ENCODE measurements at regions not wholly inside any gene's neighbourhood (a gene's known extent, or its start where the extent isn't known, plus 50 kb on each side); places are given as distances from the start of the nearest gene placed in this dataset.

DNA sequence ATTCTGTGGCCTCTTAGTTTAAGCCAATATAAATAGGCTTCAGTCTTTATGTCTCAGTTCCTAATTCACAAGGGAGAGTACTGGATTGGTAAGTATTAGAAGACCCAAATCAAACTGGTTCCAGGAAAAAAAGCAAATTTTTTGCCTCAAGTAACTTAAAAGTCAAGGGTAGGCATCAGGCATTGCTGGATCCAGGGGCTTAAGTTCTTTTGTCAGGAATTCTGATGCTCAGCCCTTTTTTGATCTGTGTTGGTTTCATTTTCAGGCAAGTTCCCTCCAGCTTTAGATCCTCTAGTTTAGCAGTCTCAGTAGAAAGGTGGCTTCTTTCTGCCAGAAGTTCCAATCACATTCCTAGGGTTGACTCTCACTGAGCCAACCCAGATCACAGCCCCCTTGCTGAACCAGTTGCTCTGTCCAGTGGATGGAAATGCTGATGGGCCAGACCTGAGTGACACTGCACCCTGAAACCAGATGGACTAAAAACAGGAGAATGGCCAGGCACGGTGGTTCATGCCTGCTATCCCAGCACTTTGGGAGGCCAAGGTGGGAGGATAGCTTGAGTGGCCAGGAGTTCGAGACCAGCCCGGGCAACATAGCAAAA is 253.5 kb downstream of the SHQ1 start:
- intact Hi-C loops (cut with micrococcal nuclease; ENCODE audit: unreplicated experiment) = no loop called here
- Histone ChIP-seq H3K4me1 (ENCODE audit: insufficient read depth, low read length, poor library complexity, severe bottlenecking) (peaks cover 7% of the 10 kb centered on the region), H3K9me3 (ENCODE audit: low read depth, low read length, poor library complexity, severe bottlenecking) (no peaks in the 10 kb centered on the region), H3K36me3 (ENCODE audit: insufficient read depth, low read length, poor library complexity, severe bottlenecking) (no peaks in the 10 kb centered on the region), H3K4me3 (ENCODE audit: low read depth, low read length, poor library complexity, severe bottlenecking) (no peak overlapping the region), H3K27ac (ENCODE audit: low read depth, low read length, poor library complexity, severe bottlenecking) (no peak overlapping the region), H3K27me3 (replicated peaks; ENCODE audit: insufficient read depth, low read depth, low read length, poor library complexity) (no peaks in the 10 kb centered on the region)
- no peak for TF ChIP-seq EZH2 (IDR thresholded peaks at IDR 0.05; ENCODE audit: borderline replicate concordance, low read depth, low read length, poor library complexity, severe bottlenecking)
- TF ChIP-seq, protein P1, sequence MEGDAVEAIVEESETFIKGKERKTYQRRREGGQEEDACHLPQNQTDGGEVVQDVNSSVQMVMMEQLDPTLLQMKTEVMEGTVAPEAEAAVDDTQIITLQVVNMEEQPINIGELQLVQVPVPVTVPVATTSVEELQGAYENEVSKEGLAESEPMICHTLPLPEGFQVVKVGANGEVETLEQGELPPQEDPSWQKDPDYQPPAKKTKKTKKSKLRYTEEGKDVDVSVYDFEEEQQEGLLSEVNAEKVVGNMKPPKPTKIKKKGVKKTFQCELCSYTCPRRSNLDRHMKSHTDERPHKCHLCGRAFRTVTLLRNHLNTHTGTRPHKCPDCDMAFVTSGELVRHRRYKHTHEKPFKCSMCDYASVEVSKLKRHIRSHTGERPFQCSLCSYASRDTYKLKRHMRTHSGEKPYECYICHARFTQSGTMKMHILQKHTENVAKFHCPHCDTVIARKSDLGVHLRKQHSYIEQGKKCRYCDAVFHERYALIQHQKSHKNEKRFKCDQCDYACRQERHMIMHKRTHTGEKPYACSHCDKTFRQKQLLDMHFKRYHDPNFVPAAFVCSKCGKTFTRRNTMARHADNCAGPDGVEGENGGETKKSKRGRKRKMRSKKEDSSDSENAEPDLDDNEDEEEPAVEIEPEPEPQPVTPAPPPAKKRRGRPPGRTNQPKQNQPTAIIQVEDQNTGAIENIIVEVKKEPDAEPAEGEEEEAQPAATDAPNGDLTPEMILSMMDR (conservative IDR thresholded peaks at IDR 0.05; ENCODE audit: low read depth, low read length) = no peak
- no peak for DNase-seq (ENCODE audit: low spot score)
- ChIA-PET CTCF (no interaction called here), POLR2A (ENCODE audit: low non-redundant PET) (no interaction called here)
- BruUV-seq (replicated peaks) = no TSS peak

DNA sequence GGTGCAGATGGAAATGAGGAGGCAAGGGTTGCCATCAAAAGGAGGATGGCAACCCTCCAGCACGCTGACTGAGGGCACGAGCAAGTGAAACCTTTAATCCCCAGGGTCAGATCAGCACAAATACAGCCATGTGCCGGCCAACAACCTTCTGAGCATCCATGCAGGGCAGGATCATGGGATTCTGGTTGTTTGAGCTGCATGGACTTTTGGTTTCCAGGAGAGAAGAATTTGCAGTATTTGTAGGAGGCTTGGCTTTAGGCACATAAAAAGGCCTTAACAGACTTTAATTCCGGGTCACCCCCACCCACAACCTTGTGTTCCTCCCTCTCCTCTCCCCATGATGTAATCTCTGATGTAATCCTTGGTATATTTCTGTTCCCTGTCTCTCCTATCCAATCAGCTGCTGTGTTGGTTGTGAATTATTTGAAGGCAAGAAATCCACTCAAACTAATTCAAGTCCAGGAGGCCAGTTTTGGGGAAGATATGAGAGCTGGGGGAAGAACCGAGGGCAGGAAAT is 254.3 kb downstream of the SHQ1 start:
- Histone ChIP-seq H3K27ac (ENCODE audit: low read depth, low read length, poor library complexity, severe bottlenecking) (no peak overlapping the region), H3K9me3 (ENCODE audit: low read depth, low read length, poor library complexity, severe bottlenecking) (no peaks in the 10 kb centered on the region), H3K36me3 (ENCODE audit: insufficient read depth, low read length, poor library complexity, severe bottlenecking) (no peaks in the 10 kb centered on the region), H3K27me3 (replicated peaks; ENCODE audit: insufficient read depth, low read depth, low read length, poor library complexity) (no peaks in the 10 kb centered on the region), H3K4me1 (ENCODE audit: insufficient read depth, low read length, poor library complexity, severe bottlenecking) (peaks cover 7% of the 10 kb centered on the region), H3K4me3 (ENCODE audit: low read depth, low read length, poor library complexity, severe bottlenecking) (no peak overlapping the region)
- intact Hi-C loops (cut with micrococcal nuclease; ENCODE audit: unreplicated experiment) = no loop called here
- ChIA-PET POLR2A (ENCODE audit: low non-redundant PET) (no interaction called here), CTCF (no interaction called here)
- DNase-seq (ENCODE audit: low spot score) = no peak
- no TSS peak for BruUV-seq (replicated peaks)
- TF ChIP-seq, protein P1 (conservative IDR thresholded peaks at IDR 0.05; ENCODE audit: low read depth, low read length) = no peak
- TF ChIP-seq EZH2 (IDR thresholded peaks at IDR 0.05; ENCODE audit: borderline replicate concordance, low read depth, low read length, poor library complexity, severe bottlenecking) = no peak

DNA sequence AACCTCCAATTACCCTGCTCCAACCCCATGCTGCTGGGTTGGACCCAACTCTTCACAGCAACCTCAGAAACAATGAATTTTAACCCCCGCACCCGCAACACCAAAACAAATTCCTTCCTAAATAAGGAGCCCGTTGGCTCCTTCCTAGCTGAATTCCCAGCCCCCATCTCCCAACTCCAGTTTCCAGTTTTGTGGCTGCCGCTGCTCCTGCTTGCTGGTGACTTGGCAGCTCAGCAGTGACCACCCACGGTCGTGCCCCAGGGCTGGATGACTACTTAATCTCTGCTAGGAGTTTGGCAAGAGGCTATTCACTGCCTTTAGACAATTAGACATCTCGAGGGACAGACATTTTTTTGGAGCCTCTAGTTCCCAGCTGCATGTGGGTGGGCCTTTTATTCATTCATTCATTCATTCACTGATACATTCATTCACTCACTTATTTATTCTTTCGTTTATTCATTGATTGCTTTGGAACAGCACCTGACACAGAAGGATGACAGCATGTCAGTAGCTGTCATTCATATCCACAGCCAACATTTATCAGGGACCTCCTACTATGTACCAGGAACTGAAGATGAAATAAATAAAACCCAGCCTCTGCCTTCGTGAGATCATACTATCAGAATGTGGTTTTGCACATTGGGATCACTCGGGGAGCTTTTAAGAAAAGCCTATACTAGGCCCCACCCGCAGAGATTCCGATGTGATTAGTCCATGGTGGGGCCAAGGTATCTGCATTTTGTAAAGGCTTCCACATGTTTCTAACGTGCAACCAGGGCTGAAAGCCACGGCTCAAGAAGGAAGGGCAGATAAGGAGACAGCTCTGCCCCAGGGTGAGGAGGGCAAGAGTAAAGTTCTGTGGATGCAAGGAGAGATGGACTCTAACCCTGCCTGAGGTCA is 256.5 kb downstream of the SHQ1 start:
- TF ChIP-seq, protein P1 (conservative IDR thresholded peaks at IDR 0.05; ENCODE audit: low read depth, low read length) = no peak
- no peak for TF ChIP-seq EZH2 (IDR thresholded peaks at IDR 0.05; ENCODE audit: borderline replicate concordance, low read depth, low read length, poor library complexity, severe bottlenecking)
- peak; percentile 15 for DNase-seq (ENCODE audit: low spot score)
- H3K4me1 ChIP-seq (ENCODE audit: insufficient read depth, low read length, poor library complexity, severe bottlenecking) = no peaks in the 10 kb centered on the region
- H3K4me3 ChIP-seq (ENCODE audit: low read depth, low read length, poor library complexity, severe bottlenecking) = no peak overlapping the region
- POLR2A ChIA-PET (ENCODE audit: low non-redundant PET) = no interaction called here
- H3K9me3 ChIP-seq (ENCODE audit: low read depth, low read length, poor library complexity, severe bottlenecking) = no peaks in the 10 kb centered on the region
- BruUV-seq (replicated peaks) = no TSS peak
- no peaks in the 10 kb centered on the region for H3K36me3 ChIP-seq (ENCODE audit: insufficient read depth, low read length, poor library complexity, severe bottlenecking)
- CTCF ChIA-PET = no interaction called here
- intact Hi-C loops (cut with micrococcal nuclease; ENCODE audit: unreplicated experiment) = no loop called here
- no peak overlapping the region for H3K27ac ChIP-seq (ENCODE audit: low read depth, low read length, poor library complexity, severe bottlenecking)
- no peaks in the 10 kb centered on the region for H3K27me3 ChIP-seq (replicated peaks; ENCODE audit: insufficient read depth, low read depth, low read length, poor library complexity)
